Stomach (tissue), 4 donors: ENCODE measurements at regions not wholly inside any gene's neighbourhood (a gene's known extent, or its start where the extent isn't known, plus 50 kb on each side); places are given as distances from the start of the nearest gene placed in this dataset.

Experiments used
- CTCF ChIP-seq, 7 experiments: fragments of 450-650 bp in 4 of 7; fragments of 200-600 bp in 3 of 7; sonication (generic) in 3 of 7; IDR thresholded peaks; one replicate each; pipeline ENCODE4 v1.5.1; 2016 to 2019; ENCODE audit warnings: antibody characterized with exemption in 7 of 7, control low read depth in 2 of 7, mild to moderate bottlenecking in 1 of 7
- EP300 ChIP-seq: sonication (generic); formaldehyde crosslinking; IDR thresholded peaks from one replicate; pipeline ENCODE4 v1.6.1; 2017; ENCODE audit warnings: antibody characterized with exemption
- POLR2A ChIP-seq, 4 donors: fragments of 450-650 bp; IDR thresholded peaks; one replicate each; pipeline ENCODE4 v1.6.1; 2016; ENCODE audit warnings: antibody characterized with exemption in 4 of 4, control low read depth in 2 of 4, mild to moderate bottlenecking in 1 of 4, moderate library complexity in 1 of 4
- POLR2AphosphoS5 ChIP-seq, 3 donors: sonication (generic); formaldehyde crosslinking; IDR thresholded peaks; one replicate each; pipeline ENCODE4 v1.6.1; 2016; ENCODE audit warnings: antibody characterized with exemption in 3 of 3

GRCh38 chr9:90156318-90156717 lies 486.3 kb downstream of the DIRAS2 start:
- no peak for TF ChIP-seq POLR2AphosphoS5 (IDR thresholded peaks at IDR 0.05)
- no peak for TF ChIP-seq CTCF (IDR thresholded peaks at IDR 0.05)
- no peak for TF ChIP-seq POLR2A (IDR thresholded peaks at IDR 0.05)
- TF ChIP-seq EP300 = no peak
